Brain pericyte (primary cell): ENCODE measurements at regions not wholly inside any gene's neighbourhood (a gene's known extent, or its start where the extent isn't known, plus 50 kb on each side); places are given as distances from the start of the nearest gene placed in this dataset.

Experiments used
- DNase-seq: peaks from one replicate; pipeline ENCODE4 v3.0.0-alpha.2; 2012; ENCODE audit warnings: low read depth, low spot score

- no peak for DNase-seq
Observed at GRCh38 chr4:132838244-132838643, 310.9 kb upstream of the PCDH10 start.

DNA sequence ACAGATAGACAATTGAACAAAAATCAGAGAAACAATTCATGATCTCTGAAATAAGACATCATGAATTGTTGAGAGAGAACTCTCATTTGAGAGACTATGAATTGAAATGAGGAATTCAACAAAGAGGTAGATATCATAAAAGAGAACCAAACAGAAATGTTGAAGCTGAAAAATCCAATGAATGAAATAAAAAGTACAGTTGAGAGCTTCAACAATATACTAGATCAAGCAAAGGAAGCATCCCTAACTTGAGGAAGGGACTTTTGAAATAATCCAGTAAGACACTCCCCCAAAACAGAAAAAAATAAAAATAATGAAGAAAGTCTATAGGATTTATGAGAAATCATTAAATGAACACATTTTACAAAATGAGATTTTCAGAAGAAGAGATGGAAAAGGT is 310.0 kb upstream of the PCDH10 start:
- no peak for DNase-seq

DNA sequence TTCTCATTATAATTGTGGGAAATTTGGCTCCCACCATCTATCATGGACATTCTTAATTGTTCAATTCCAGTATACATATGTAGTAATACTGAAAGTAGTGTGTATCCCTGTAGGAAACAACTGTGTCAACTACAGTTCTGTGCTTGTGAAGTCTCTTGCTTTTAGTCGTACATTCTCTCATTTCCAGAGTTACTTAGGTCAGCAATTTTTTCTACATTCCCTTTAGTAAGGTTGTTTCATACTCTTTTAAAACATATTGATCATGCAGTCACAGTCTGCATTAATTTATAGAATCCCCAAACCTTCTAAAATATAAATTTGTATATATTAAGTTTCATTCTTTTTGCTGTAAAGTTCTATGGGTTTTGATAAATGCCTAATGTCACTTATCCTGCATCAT is 289.2 kb upstream of the PCDH10 start:
- DNase-seq: no peak

GRCh38 chr4:132860976-132861375 is 288.1 kb upstream of the PCDH10 start:
- no peak for DNase-seq

GRCh38 chr4:132863619-132864018 is 285.5 kb upstream of the PCDH10 start:
- DNase-seq: no peak

GRCh38 chr4:132865458-132865857 is 283.6 kb upstream of the PCDH10 start:
- no peak for DNase-seq

GRCh38 chr4:132865922-132866321 is 283.2 kb upstream of the PCDH10 start:
- no peak for DNase-seq

DNA sequence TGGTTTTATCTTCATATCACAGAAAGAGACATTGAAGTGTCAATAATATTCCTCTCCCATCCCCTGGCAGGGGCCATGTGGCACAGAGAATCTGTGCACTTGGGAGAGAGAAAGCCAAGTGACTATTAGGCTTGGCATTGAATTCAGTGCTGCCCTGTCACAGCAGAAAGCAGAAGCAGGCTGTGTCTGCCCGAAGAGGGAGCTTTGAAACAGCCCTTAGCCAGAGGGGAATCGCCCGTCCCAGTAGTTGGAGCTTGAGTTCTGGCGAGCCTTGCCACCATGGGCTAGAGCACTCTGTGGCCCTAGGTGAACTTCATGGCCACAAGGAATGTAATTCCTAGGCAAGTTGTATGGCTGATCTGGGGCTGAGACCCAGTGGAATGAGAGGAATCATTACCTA is 282.5 kb upstream of the PCDH10 start:
- DNase-seq: no peak

DNA sequence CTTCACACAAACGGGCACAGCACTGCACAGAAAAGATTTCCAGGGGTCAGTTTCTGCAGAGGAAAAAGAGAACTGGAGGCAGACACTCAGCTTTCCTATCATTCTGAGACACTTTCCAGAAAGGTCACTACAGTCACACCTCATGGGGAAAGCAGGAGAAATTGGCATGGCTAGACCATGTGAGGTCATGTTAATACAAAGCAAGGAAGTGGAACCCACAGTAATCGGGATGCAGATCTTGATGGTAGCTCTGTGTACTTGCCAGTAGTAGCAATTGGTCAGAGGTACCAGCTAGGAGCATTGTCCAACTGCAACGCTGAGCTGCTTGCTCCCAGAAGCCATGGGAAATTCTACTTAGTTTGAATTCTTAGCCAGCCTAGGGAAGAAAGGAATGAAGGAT is 255.3 kb upstream of the PCDH10 start:
- no peak for DNase-seq

DNA sequence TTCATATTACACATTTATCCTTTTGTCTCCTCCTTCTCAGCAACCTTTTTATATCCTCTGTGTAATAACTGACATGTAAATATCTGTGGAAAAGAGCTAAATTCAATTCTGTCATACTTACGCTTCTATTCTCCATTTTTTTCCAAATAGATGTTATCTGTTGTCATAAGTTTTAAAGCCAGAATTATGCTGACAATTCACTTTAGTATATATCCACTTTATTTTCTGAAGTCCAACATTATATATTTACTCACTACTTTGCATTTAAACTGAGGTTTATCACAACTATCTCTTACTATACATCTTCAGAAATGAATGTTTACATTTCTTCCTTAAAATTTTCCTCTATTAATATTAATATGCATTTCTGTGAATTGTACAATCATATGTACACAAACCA is 247.9 kb upstream of the PCDH10 start:
- no peak for DNase-seq

DNA sequence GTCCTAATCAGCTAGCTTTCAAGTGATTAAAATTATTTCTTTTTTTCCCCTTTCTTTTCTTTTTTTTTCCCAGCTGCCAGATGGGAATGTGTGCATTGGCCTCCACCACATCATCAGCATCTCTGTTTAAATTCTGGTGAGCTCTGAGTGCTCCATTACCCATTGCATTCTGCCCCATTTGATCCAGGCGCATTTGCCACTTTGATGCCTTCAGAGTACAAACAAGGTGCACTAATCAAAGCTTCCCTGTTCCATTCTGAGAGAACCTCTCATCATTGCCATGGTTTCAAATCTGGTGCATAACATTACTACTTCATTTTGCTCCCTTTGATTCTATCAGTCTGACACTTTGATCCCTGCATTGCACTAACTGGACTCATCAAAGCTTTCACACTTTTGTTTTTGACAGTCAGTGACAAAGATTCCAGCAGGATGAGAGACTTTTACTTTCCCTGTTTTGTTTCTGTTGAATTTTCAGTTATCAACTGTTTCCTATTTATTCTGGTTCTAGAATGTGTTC is 238.8 kb upstream of the PCDH10 start:
- DNase-seq: no peak

GRCh38 chr4:132918096-132918495 is 231.0 kb upstream of the PCDH10 start:
- DNase-seq: no peak

DNA sequence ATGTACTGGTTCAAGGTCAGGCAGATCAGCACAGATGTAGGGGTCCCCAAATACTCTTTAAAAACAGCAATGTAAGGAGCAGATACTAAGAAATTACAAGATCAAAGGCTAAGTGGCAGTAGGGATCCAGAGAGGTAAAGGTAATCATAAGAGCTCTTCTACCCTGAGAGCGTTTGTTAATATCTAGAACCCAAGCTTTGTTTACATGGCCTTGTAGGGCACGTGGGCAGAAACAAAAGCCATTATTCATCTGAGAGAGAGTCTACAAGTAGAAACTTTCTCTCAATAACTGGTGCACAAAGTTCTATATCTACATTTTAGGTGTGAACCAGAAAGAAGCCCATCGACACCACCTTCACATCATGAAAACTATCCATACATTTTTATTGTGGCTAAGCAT is 225.6 kb upstream of the PCDH10 start:
- no peak for DNase-seq

- no peak for DNase-seq
Observed at GRCh38 chr4:132934911-132935310, 214.2 kb upstream of the PCDH10 start.

DNA sequence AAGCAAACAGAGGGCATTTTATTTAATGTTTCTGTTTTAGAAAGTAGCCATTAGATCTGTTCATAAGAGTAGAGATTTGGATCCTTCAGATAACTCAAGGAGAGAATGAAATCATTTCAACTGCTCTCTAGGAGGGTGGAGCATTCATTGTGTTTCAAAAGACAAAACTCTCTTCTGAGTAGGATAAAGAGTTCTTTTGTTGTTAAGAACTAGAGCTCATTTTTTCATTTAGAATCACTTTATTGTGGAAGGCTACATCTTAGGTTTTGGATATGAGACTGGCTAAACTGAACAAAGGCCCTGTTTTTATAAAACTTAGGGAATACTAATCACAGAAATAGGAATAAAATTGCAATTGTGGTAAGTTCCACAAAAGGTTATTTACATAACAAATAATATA is 193.9 kb upstream of the PCDH10 start:
- no peak for DNase-seq

GRCh38 chr4:132956962-132957361 is 192.1 kb upstream of the PCDH10 start:
- DNase-seq: no peak

GRCh38 chr4:132958457-132959263 is 190.4 kb upstream of the PCDH10 start:
- DNase-seq: no peak

DNA sequence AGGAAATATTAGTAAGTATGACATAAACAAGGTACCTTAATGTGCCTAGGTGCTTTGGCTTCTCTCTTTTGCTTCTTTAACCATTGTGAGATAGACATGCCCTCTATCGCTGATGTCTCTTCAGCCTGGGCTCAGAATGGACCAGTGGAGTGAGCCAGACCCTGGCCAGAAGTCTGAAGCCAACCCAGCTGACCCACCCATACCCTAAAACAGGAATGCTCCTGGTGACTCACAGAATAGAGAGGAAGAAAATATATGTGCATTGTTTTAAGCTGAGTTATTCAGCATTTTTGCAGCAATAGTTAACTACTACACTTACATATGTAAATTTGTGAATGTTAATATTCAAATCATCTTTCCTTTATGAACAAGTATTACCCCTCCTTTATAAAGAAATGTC is 167.5 kb upstream of the PCDH10 start:
- DNase-seq: no peak

DNA sequence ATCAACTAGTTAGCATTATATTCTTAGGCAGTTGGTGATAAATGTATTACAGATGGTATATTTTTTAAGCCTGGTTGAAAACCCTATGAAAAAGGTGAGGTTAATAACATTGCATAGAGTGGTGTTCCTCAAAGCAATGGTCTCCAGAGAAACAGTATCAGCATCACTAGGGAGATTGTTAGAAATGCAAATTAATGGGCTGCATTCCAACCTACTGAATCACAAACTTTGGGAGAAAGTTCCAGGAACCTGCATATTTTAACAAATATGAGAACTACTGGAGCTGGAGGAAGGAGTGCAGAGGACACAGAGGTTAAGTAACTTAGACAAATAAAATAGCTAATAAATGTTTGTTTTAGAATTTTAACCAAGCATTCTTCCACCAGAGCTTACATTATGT is 166.9 kb upstream of the PCDH10 start:
- no peak for DNase-seq

GRCh38 chr4:132991111-132991510 is 158.0 kb upstream of the PCDH10 start:
- DNase-seq: no peak

GRCh38 chr4:132992686-132993085 is 156.4 kb upstream of the PCDH10 start:
- no peak for DNase-seq

GRCh38 chr4:132998585-132999230 is 150.4 kb upstream of the PCDH10 start:
- DNase-seq: no peak

- DNase-seq: no peak
Observed at GRCh38 chr4:133000012-133000411, 149.1 kb upstream of the PCDH10 start.
